Stomach (tissue), 4 donors: ENCODE measurements at regions not wholly inside any gene's neighbourhood (a gene's known extent, or its start where the extent isn't known, plus 50 kb on each side); places are given as distances from the start of the nearest gene placed in this dataset.

Source experiments
- POLR2AphosphoS5 ChIP-seq, 3 donors: sonication (generic); formaldehyde crosslinking; IDR thresholded peaks; one replicate each; pipeline ENCODE4 v1.6.1; 2016; ENCODE audit warnings: antibody characterized with exemption in 3 of 3
- TF ChIP-seq, protein P1 (sequence below), 7 experiments: fragments of 450-650 bp in 4 of 7; fragments of 200-600 bp in 3 of 7; sonication (generic) in 3 of 7; IDR thresholded peaks; one replicate each; pipeline ENCODE4 v1.5.1; 2016 to 2019; ENCODE audit warnings: antibody characterized with exemption in 7 of 7, control low read depth in 2 of 7, mild to moderate bottlenecking in 1 of 7

DNA sequence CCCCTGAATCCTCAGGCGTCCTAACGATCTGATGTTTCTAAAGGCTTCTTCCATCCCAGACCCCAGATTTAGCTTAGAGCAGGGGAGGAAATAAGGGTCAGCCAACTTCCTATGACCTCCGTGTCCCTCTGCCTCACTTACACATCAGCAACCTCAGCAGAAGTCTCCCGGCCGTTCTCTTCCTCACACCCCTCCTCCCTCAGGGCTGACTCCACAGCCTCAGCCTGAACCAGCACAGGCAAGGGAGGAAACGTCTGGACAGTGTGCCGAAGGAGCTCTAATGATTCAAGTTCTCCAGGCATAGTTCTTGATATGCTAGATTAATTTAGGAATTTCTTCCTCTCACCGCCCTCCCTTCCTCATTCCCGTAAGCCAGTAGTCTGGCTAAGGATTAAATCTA, 121.4 kb downstream of the NUFIP1 start:
- TF ChIP-seq POLR2AphosphoS5 (IDR thresholded peaks at IDR 0.05) = no peak
- TF ChIP-seq, protein P1, sequence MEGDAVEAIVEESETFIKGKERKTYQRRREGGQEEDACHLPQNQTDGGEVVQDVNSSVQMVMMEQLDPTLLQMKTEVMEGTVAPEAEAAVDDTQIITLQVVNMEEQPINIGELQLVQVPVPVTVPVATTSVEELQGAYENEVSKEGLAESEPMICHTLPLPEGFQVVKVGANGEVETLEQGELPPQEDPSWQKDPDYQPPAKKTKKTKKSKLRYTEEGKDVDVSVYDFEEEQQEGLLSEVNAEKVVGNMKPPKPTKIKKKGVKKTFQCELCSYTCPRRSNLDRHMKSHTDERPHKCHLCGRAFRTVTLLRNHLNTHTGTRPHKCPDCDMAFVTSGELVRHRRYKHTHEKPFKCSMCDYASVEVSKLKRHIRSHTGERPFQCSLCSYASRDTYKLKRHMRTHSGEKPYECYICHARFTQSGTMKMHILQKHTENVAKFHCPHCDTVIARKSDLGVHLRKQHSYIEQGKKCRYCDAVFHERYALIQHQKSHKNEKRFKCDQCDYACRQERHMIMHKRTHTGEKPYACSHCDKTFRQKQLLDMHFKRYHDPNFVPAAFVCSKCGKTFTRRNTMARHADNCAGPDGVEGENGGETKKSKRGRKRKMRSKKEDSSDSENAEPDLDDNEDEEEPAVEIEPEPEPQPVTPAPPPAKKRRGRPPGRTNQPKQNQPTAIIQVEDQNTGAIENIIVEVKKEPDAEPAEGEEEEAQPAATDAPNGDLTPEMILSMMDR (IDR thresholded peaks at IDR 0.05) = no peak
